ENCODE measurements at regions not wholly inside any gene's neighbourhood (a gene's known extent, or its start where the extent isn't known, plus 50 kb on each side); places are given as distances from the start of the nearest gene placed in this dataset.

DNA sequence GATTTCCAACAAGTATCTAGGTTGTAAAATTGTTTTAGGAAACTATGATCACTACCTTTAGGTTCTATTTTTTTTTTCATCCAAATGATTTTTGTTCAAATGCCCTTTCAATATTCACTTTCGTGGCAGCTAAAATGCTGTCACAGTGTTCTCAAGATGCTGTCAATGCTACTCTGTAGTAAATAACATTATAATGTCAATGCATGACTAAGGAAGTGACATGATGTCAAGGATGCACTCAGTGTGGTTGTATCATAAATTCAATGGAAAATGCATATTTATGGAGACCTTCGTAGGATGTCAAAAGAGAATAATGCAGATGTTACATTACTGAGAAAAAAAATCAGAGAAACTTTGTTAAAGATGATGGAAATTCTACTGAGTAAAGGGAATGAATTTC lies 673.8 kb downstream of the ANKRD7 start:
- BruUV-seq (replicated peaks) = no TSS peak
- H3K79me2 ChIP-seq (ENCODE audit: control insufficient read depth, insufficient read depth, low read length) = no peaks in the 10 kb centered on the region
- H4K20me1 ChIP-seq (ENCODE audit: control insufficient read depth, insufficient read depth) = no peaks in the 10 kb centered on the region
- no peak overlapping the region for H3K27ac ChIP-seq (ENCODE audit: control insufficient read depth, insufficient read depth)
- H3K27me3 ChIP-seq (replicated peaks in 1 of 2; ENCODE audit: control insufficient read depth in 2 of 2, insufficient read depth in 2 of 2, low read length in 1 of 2) = no peaks in the 10 kb centered on the region
- no peak for DNase-seq (ENCODE audit: low read depth, low spot score)
- intact Hi-C loops (cut with micrococcal nuclease; ENCODE audit: unreplicated experiment) (no loop called here), in situ Hi-C loops (cut with MboI) (no loop called here)
- ATAC-seq = no peak
- no peaks in the 10 kb centered on the region for H3K36me3 ChIP-seq (ENCODE audit: control insufficient read depth in 2 of 2, insufficient read depth in 2 of 2, low read length in 1 of 2)
- 0% methylated on average over 2 of the region's 2 CpGs for WGBS (ENCODE audit: insufficient coverage, insufficient replicate concordance, low lambda C conversion rate, missing lambda C conversion rate)
- H3K4me1 ChIP-seq (ENCODE audit: control insufficient read depth, insufficient read depth, low read length) = no peaks in the 10 kb centered on the region
- ChIA-PET POLR2A (no interaction called here), RAD21 (ENCODE audit: unreplicated experiment) (no interaction called here), CTCF (no interaction called here), SMC1A (ENCODE audit: uncharacterized antibody, unreplicated experiment) (interaction anchor here (0.7 kb wide), 1 partner anchor 103 kb away, joined by 4 read pairs; no protein-coding TSS in a partner anchor)
- no peak for FAIRE-seq
- H3K9ac ChIP-seq (ENCODE audit: control insufficient read depth, insufficient read depth, low read length) = no peak overlapping the region
- H3K4me2 ChIP-seq (ENCODE audit: control insufficient read depth, insufficient read depth) = no peak overlapping the region
- TF ChIP-seq BACH1 (IDR thresholded peaks at IDR 0.05; ENCODE audit: borderline replicate concordance) (no peak), HDAC6 (IDR thresholded peaks at IDR 0.05; ENCODE audit: unreplicated experiment) (no peak), BHLHE40 (IDR thresholded peaks at IDR 0.05; ENCODE audit: borderline replicate concordance in 1 of 2, low read depth in 2 of 2, low read length in 1 of 2) (no peak), FOXM1 (IDR thresholded peaks at IDR 0.05; ENCODE audit: low read depth, low read length) (no peak), BCL11A (IDR thresholded peaks at IDR 0.05; ENCODE audit: low read depth, low read length) (no peak), ATF2 (IDR thresholded peaks at IDR 0.05; ENCODE audit: low read length) (no peak), RB1 (IDR thresholded peaks at IDR 0.05; ENCODE audit: borderline replicate concordance) (no peak), POLR2A (IDR thresholded peaks at IDR 0.05; ENCODE audit: low read depth, low read length) (no peak), MTA2 (IDR thresholded peaks at IDR 0.05; ENCODE audit: low read depth) (no peak), RFX5 (IDR thresholded peaks at IDR 0.05; ENCODE audit: low read depth, low read length) (no peak), KLF5 (IDR thresholded peaks at IDR 0.05; ENCODE audit: partially characterized antibody) (no peak), CBFB (IDR thresholded peaks at IDR 0.05; ENCODE audit: low read depth) (no peak), SP1 (IDR thresholded peaks at IDR 0.05; ENCODE audit: low read depth, low read length) (no peak)
- TF ChIP-seq, protein P1, sequence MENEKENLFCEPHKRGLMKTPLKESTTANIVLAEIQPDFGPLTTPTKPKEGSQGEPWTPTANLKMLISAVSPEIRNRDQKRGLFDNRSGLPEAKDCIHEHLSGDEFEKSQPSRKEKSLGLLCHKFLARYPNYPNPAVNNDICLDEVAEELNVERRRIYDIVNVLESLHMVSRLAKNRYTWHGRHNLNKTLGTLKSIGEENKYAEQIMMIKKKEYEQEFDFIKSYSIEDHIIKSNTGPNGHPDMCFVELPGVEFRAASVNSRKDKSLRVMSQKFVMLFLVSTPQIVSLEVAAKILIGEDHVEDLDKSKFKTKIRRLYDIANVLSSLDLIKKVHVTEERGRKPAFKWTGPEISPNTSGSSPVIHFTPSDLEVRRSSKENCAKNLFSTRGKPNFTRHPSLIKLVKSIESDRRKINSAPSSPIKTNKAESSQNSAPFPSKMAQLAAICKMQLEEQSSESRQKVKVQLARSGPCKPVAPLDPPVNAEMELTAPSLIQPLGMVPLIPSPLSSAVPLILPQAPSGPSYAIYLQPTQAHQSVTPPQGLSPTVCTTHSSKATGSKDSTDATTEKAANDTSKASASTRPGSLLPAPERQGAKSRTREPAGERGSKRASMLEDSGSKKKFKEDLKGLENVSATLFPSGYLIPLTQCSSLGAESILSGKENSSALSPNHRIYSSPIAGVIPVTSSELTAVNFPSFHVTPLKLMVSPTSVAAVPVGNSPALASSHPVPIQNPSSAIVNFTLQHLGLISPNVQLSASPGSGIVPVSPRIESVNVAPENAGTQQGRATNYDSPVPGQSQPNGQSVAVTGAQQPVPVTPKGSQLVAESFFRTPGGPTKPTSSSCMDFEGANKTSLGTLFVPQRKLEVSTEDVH (IDR thresholded peaks at IDR 0.05; ENCODE audit: low read depth, partially characterized antibody) = no peak
- no peak overlapping the region for H3K4me3 ChIP-seq
- no peak overlapping the region for H2AFZ ChIP-seq (ENCODE audit: control insufficient read depth, low read depth, low read length)
- H3K9me3 ChIP-seq (replicated peaks; ENCODE audit: control insufficient read depth, insufficient read depth, low read length) = no peaks in the 10 kb centered on the region
